ENCODE measurements at regions not wholly inside any gene's neighbourhood (a gene's known extent, or its start where the extent isn't known, plus 50 kb on each side); places are given as distances from the start of the nearest gene placed in this dataset.

DNA sequence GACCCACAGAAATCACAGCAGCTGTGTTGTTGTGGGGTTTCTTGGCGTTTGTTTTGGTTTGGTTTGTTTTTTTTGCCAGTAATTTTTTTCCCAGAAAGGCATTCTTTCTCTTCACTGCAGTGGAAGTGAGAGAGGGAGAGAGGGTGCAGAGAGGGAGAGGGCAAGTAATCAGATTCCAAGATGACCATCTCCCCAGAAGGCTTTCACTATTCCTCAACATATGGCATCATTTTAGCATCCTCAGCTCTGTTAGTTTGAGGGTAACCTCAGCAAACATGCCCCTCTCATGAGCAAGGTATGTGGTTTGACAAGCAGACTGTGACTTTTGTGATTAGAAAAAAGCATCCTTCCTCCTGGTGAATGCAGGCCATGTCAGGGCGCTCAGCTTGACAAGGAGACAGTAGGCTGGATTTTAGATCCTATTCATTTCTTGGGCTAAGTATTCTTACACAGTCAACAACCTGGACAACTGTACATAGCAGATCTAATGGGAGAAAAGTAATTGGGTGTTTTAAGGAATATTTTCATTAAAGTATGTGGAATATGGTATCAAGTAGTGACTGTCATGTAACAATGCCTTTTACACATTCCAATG is 86.3 kb upstream of the PIK3CG start:
- TF ChIP-seq, protein P1, sequence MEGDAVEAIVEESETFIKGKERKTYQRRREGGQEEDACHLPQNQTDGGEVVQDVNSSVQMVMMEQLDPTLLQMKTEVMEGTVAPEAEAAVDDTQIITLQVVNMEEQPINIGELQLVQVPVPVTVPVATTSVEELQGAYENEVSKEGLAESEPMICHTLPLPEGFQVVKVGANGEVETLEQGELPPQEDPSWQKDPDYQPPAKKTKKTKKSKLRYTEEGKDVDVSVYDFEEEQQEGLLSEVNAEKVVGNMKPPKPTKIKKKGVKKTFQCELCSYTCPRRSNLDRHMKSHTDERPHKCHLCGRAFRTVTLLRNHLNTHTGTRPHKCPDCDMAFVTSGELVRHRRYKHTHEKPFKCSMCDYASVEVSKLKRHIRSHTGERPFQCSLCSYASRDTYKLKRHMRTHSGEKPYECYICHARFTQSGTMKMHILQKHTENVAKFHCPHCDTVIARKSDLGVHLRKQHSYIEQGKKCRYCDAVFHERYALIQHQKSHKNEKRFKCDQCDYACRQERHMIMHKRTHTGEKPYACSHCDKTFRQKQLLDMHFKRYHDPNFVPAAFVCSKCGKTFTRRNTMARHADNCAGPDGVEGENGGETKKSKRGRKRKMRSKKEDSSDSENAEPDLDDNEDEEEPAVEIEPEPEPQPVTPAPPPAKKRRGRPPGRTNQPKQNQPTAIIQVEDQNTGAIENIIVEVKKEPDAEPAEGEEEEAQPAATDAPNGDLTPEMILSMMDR (conservative IDR thresholded peaks at IDR 0.05; ENCODE audit: low read depth, low read length): no peak
- TF ChIP-seq EZH2 (IDR thresholded peaks at IDR 0.05; ENCODE audit: low read length, unreplicated experiment): no peak
